SK-N-SH (cell line): ENCODE measurements at regions not wholly inside any gene's neighbourhood (a gene's known extent, or its start where the extent isn't known, plus 50 kb on each side); places are given as distances from the start of the nearest gene placed in this dataset.

ENCODE experiments used
- CTCF ChIP-seq: fragments of 200-600 bp; sonication (generic); IDR thresholded peaks from 2 replicates; pipeline ENCODE4 v1.6.1; 2017; ENCODE audit warnings: antibody characterized with exemption, mild to moderate bottlenecking, moderate library complexity
- MXI1 ChIP-seq: IDR thresholded peaks from 2 replicates; pipeline ENCODE4 v1.6.1; 2012; ENCODE audit warnings: mild to moderate bottlenecking, low read depth, low read length, improper control_type of control experiment
- REST ChIP-seq: IDR thresholded peaks from 2 replicates; pipeline ENCODE4 v1.6.1; 2012; ENCODE audit warnings: mild to moderate bottlenecking, low read depth, low read length, moderate library complexity
- TEAD4 ChIP-seq: IDR thresholded peaks from 2 replicates; pipeline ENCODE4 v1.4.0; 2012; ENCODE audit warnings: mild to moderate bottlenecking, borderline replicate concordance; ENCODE audit not compliant: insufficient read depth

GRCh38 chr11:122336706-122337105, 220.7 kb upstream of the BLID start:
- TF ChIP-seq MXI1 (no peak), REST (no peak), CTCF (no peak), TEAD4 (no peak)
